SK-N-SH (cell line): ENCODE measurements at regions not wholly inside any gene's neighbourhood (a gene's known extent, or its start where the extent isn't known, plus 50 kb on each side); places are given as distances from the start of the nearest gene placed in this dataset.

ENCODE experiments used
- CTCF ChIA-PET: fragments of 300-600, 350-600 bp; formaldehyde crosslinking; extraction: SDS; loops from one replicate; lab custom pipeline; 2021; lab: Yijun Ruan, JAX
- POLR2A ChIA-PET: fragments of 350-600 bp; sonication (Branson Sonifier 250); formaldehyde crosslinking; extraction: SDS; loops from one replicate; lab custom pipeline; 2020; ENCODE audit warnings: antibody characterized with exemption, inconsistent platforms; lab: Yijun Ruan, JAX
- DNase-seq: peaks from one replicate; pipeline ENCODE4 v3.0.0; 2012
- H2AFZ ChIP-seq: fragments of 200-600 bp; sonication (generic); 2 replicates; pipeline ENCODE4 v1.8.1; 2016; ENCODE audit warnings: antibody characterized with exemption, mild to moderate bottlenecking, low read depth
- H3F3A ChIP-seq: fragments of 200-600 bp; sonication (generic); replicated peaks from 2 replicates; pipeline ENCODE3; 2016; ENCODE audit warnings: antibody characterized with exemption, mild to moderate bottlenecking; ENCODE audit not compliant: insufficient read depth
- H3K27ac ChIP-seq, 2 experiments: fragments of 200-500 bp in 1 of 2; fragments of 200-600 bp in 1 of 2; sonication (Bioruptor generic) in 1 of 2; sonication (generic), shearing (Covaris generic) in 1 of 2; 2 replicates each; pipeline versions ENCODE4 v1.5.1 to v1.6.1; 2014 to 2016; ENCODE audit warnings: low read depth in 2 of 2, inconsistent platforms in 1 of 2, low read length in 1 of 2, mild to moderate bottlenecking in 1 of 2, mixed read lengths in 1 of 2
- H3K27me3 ChIP-seq: fragments of 200-600 bp; sonication (generic), shearing (Covaris generic); 2 replicates; pipeline ENCODE4 v1.6.1; 2016; ENCODE audit warnings: mixed run types; ENCODE audit not compliant: insufficient read depth
- H3K36me3 ChIP-seq, 2 experiments: fragments of 200-500 bp in 1 of 2; fragments of 200-600 bp in 1 of 2; sonication (Bioruptor generic) in 1 of 2; sonication (generic) in 1 of 2; replicated peaks in 1 of 2; 2 replicates each; pipeline versions ENCODE3 to v1.5.1; 2014 to 2016; ENCODE audit warnings: low read length in 1 of 2, mild to moderate bottlenecking in 1 of 2; ENCODE audit not compliant: insufficient read depth in 2 of 2, control insufficient read depth in 1 of 2
- H3K4me1 ChIP-seq, 2 experiments: fragments of 200-500 bp in 1 of 2; fragments of 200-600 bp in 1 of 2; sonication (Bioruptor generic) in 1 of 2; sonication (generic), shearing (Covaris generic) in 1 of 2; 2 replicates each; pipeline versions ENCODE4 v1.5.1 to v1.6.1; 2014 to 2016; ENCODE audit warnings: low read depth in 1 of 2, low read length in 1 of 2, mixed run types in 1 of 2; ENCODE audit not compliant: insufficient read depth in 2 of 2, control insufficient read depth in 1 of 2
- H3K4me2 ChIP-seq: fragments of 200-600 bp; sonication (generic), shearing (Covaris generic); 2 replicates; pipeline ENCODE4 v1.6.1; 2017; ENCODE audit warnings: mixed run types
- H3K4me3 ChIP-seq, 2 experiments: fragments of 200-500 bp in 1 of 2; fragments of 200-600 bp in 1 of 2; sonication (Bioruptor generic) in 1 of 2; sonication (generic), shearing (Covaris generic) in 1 of 2; 2 replicates each; pipeline versions ENCODE4 v1.5.1 to v1.8.1; 2014 to 2016; ENCODE audit warnings: low read depth in 2 of 2, inconsistent platforms in 1 of 2, low read length in 1 of 2, mild to moderate bottlenecking in 1 of 2, mixed read lengths in 1 of 2, moderate library complexity in 1 of 2
- H3K79me2 ChIP-seq: fragments of 200-600 bp; sonication (generic); 2 replicates; pipeline ENCODE4 v1.8.1; 2017; ENCODE audit warnings: mild to moderate bottlenecking; ENCODE audit not compliant: insufficient read depth
- H3K9ac ChIP-seq: fragments of 200-600 bp; sonication (generic); 2 replicates; pipeline ENCODE4 v1.6.1; 2017; ENCODE audit warnings: mixed run types
- H3K9me2 ChIP-seq: fragments of 200-600 bp; sonication (generic); 2 replicates; pipeline ENCODE4 v1.6.1; 2017; ENCODE audit warnings: mixed run types
- H3K9me3 ChIP-seq: fragments of 200-600 bp; sonication (generic); 2 replicates; pipeline ENCODE4 v1.6.1; 2017; ENCODE audit warnings: mixed run types, mild to moderate bottlenecking, moderate library complexity
- H4K20me1 ChIP-seq: fragments of 200-600 bp; sonication (generic); 2 replicates; pipeline ENCODE4 v1.6.1; 2017; ENCODE audit warnings: mild to moderate bottlenecking, mixed run types; ENCODE audit not compliant: insufficient read depth
- EP300 ChIP-seq, 2 experiments: IDR thresholded peaks; 2 replicates each; pipeline versions ENCODE4 v1.4.0 to v1.6.1; 2012; ENCODE audit warnings: borderline replicate concordance in 1 of 2, low read depth in 1 of 2, low read length in 1 of 2
- FOXJ3 ChIP-seq: sonication (generic); formaldehyde crosslinking; IDR thresholded peaks from 2 replicates; pipeline ENCODE4 v1.5.1; 2020; ENCODE audit warnings: mild to moderate bottlenecking, missing genetic modification reagents
- MXI1 ChIP-seq: IDR thresholded peaks from 2 replicates; pipeline ENCODE4 v1.6.1; 2012; ENCODE audit warnings: mild to moderate bottlenecking, low read depth, low read length, improper control_type of control experiment
- NFIC ChIP-seq: IDR thresholded peaks from 2 replicates; pipeline ENCODE4 v1.4.0; 2012; ENCODE audit warnings: borderline replicate concordance
- PBX3 ChIP-seq: IDR thresholded peaks from 2 replicates; pipeline ENCODE4; 2012
- POLR2AphosphoS5 ChIP-seq: IDR thresholded peaks from 2 replicates; pipeline ENCODE4 v1.6.1; 2012; ENCODE audit warnings: low read depth, low read length
- RCOR1 ChIP-seq: fragments of 150-350 bp; IDR thresholded peaks from 2 replicates; pipeline ENCODE4 v1.6.1; 2017; ENCODE audit warnings: antibody characterized with exemption, low read length
- REST ChIP-seq: IDR thresholded peaks from 2 replicates; pipeline ENCODE4 v1.6.1; 2012; ENCODE audit warnings: mild to moderate bottlenecking, low read depth, low read length, moderate library complexity
- RFX5 ChIP-seq: IDR thresholded peaks from 2 replicates; pipeline ENCODE4 v1.6.1; 2012; ENCODE audit warnings: mild to moderate bottlenecking, improper control_type of control experiment, low read length
- RXRA ChIP-seq: IDR thresholded peaks from 2 replicates; pipeline ENCODE4 v1.4.0; 2012; ENCODE audit warnings: low read depth, mild to moderate bottlenecking, borderline replicate concordance
- TEAD4 ChIP-seq: IDR thresholded peaks from 2 replicates; pipeline ENCODE4 v1.4.0; 2012; ENCODE audit warnings: mild to moderate bottlenecking, borderline replicate concordance; ENCODE audit not compliant: insufficient read depth
- USF1 ChIP-seq: IDR thresholded peaks from 2 replicates; pipeline ENCODE4 v1.4.0; 2012; ENCODE audit warnings: low read depth, borderline replicate concordance
- WGBS: methylation state at CpG from one replicate; pipeline ENCODE4 v1.1.6; 2017; ENCODE audit warnings: low lambda C conversion rate; 5-methylcytosine and 5-hydroxymethylcytosine counted together

GRCh38 chr1:78214334-78214733 is 168.6 kb downstream of the GIPC2 start:
- no peaks in the 10 kb centered on the region for H3K79me2 ChIP-seq
- no peak for DNase-seq
- no peaks in the 10 kb centered on the region for H3F3A ChIP-seq
- ChIA-PET CTCF (interaction anchor here (1.1 kb wide), 1 partner anchor 14 kb away, joined by 3 read pairs; no protein-coding TSS in a partner anchor), POLR2A (no interaction called here)
- H3K4me3 ChIP-seq, result no peak overlapping the region
- H3K4me2 ChIP-seq, result no peak overlapping the region
- no peaks in the 10 kb centered on the region for H3K27me3 ChIP-seq
- TF ChIP-seq PBX3 (no peak), RFX5 (no peak), FOXJ3 (CRISPR knock-in tag) (no peak), RCOR1 (no peak), RXRA (no peak), USF1 (no peak), POLR2AphosphoS5 (no peak), REST (no peak), NFIC (no peak), MXI1 (no peak), EP300 (IDR thresholded peaks at IDR 0.05; ENCODE audit: borderline replicate concordance in 1 of 2, low read depth in 1 of 2, low read length in 1 of 2) (no peak), TEAD4 (no peak)
- H4K20me1 ChIP-seq, result no peaks in the 10 kb centered on the region
- no peak overlapping the region for H3K9ac ChIP-seq
- no peaks in the 10 kb centered on the region for H3K4me1 ChIP-seq
- no peak overlapping the region for H3K27ac ChIP-seq
- WGBS, result 72% methylated on average over 4 of the region's 4 CpGs
- H2AFZ ChIP-seq, result no peak overlapping the region
- no peaks in the 10 kb centered on the region for H3K9me3 ChIP-seq
- no peaks in the 10 kb centered on the region for H3K36me3 ChIP-seq
- no peaks in the 10 kb centered on the region for H3K9me2 ChIP-seq
